Mesodermal cell (in vitro differentiated cells): ENCODE measurements at regions not wholly inside any gene's neighbourhood (a gene's known extent, or its start where the extent isn't known, plus 50 kb on each side); places are given as distances from the start of the nearest gene placed in this dataset.
"Not testable (repeated sequence)": the region's sequence is repeated elsewhere in the genome, so short reads cannot be mapped to it uniquely, and the experiment has no call there.

ENCODE experiments used
- H3K27ac ChIP-seq: 2 replicates; pipeline ENCODE4 v1.7.0; 2013; ENCODE audit warnings: mild to moderate bottlenecking, low read depth, low read length, moderate library complexity; ENCODE audit not compliant: severe bottlenecking
- H3K36me3 ChIP-seq: 2 replicates; pipeline ENCODE4 v1.7.1; 2013; ENCODE audit warnings: mild to moderate bottlenecking, low read length, moderate library complexity; ENCODE audit not compliant: control insufficient read depth, insufficient read depth
- H3K4me1 ChIP-seq: one replicate; pipeline ENCODE4 v1.7.1; 2013; ENCODE audit warnings: mild to moderate bottlenecking, low read length; ENCODE audit not compliant: insufficient read depth, control insufficient read depth, poor library complexity, severe bottlenecking
- H3K4me3 ChIP-seq: 2 replicates; pipeline ENCODE4 v1.7.0; 2013; ENCODE audit warnings: low read length, control low read depth, mild to moderate bottlenecking; ENCODE audit not compliant: insufficient read depth, poor library complexity, severe bottlenecking; ENCODE audit errors: extremely low read depth
- H3K9me3 ChIP-seq: 2 replicates; pipeline ENCODE4 v1.7.1; 2013; ENCODE audit warnings: mild to moderate bottlenecking, low read length, moderate library complexity; ENCODE audit not compliant: control insufficient read depth
- WGBS, 2 experiments: methylation state at CpG; one replicate each; pipeline ENCODE4 v1.1.5; 2013; ENCODE audit warnings: missing lambda C conversion rate in 2 of 2; ENCODE audit not compliant: insufficient coverage in 2 of 2; 5-methylcytosine and 5-hydroxymethylcytosine counted together

DNA sequence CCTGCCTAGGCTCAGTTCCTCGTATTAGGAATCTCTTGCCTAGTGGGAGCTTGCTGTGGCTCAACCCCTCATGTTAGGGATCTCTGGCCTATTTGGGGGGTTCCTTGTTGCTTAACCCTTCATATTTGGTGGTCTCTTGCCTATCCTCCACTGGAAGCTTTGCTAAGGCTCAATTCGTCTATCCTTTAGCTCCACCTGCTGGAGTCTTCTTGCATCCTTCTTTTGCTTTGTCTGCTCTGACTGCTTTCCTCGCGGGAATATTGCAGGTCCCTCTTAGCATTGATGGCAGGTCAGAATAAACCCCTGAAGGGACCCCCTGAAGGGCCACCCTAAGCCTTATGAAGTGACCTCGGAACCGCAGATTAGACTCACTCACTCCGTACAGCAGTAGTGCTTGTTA is 203.0 kb upstream of the TBX18 start:
- H3K4me3 ChIP-seq = no peak overlapping the region
- WGBS, 2 experiments = 45 to 54% methylated on average over 7 of the region's 7 CpGs
- H3K36me3 ChIP-seq = no peaks in the 10 kb centered on the region
- peaks cover 10% of the 10 kb centered on the region for H3K9me3 ChIP-seq
- no peak overlapping the region for H3K27ac ChIP-seq
- no peaks in the 10 kb centered on the region for H3K4me1 ChIP-seq

DNA sequence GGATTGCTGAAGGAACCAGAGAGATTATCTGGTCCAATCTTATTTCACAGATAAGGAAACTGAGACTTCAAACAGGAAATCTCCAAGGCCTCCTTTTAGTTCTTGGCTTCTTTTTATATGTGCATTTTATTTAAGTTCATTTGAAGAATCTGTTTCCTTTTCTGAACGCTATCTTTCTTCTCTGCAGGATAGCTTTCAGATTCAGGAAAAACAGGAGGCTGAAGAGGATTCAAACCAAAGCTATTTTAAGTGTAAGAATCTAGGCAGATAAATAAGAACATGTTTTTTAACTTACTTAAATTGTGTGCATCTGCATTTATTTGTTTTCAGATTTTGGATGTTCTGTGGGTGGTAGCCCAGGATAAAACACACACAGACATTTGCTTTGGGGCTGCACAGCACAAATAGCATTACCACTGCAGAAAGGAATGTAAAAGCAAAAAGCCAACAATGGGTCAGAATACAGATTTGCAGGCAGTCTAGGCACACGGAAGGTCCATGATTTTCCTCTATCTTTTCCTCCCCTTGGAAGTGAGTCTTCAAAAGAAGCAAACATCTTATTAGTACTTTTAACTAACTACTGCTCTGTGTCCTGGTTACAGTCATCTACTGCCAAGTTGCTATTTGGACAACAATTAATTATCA is 188.8 kb upstream of the TBX18 start:
- H3K9me3 ChIP-seq = peaks cover 2% of the 10 kb centered on the region
- H3K27ac ChIP-seq = peak overlapping the region; percentile 18
- 13 to 27% methylated on average over 1 of the region's 2 CpGs for WGBS, 2 experiments
- no peaks in the 10 kb centered on the region for H3K4me1 ChIP-seq
- H3K4me3 ChIP-seq = no peak overlapping the region
- no peaks in the 10 kb centered on the region for H3K36me3 ChIP-seq

DNA sequence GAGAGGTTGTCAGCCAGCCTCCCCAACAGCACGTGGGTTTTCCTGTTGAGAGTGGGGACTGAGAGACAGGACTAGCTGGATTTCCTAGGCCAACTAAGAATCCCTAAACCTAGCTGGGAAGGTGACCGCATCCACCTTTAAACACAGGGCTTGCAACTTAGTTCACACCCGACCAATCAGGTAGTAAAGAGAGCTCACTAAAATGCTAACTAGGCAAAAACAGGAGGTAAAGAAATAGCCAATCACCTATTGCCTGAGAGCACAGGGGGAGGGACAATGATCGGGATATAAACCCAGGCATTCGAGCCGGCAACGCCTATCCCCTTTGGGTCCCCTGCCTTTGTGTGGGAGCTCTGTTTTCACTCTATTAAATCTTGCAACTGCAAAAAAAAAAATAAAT is 180.5 kb upstream of the TBX18 start:
- not testable (repeated sequence) for H3K27ac ChIP-seq, H3K9me3 ChIP-seq, H3K4me1 ChIP-seq, H3K36me3 ChIP-seq, H3K4me3 ChIP-seq
- WGBS, 2 experiments = 85% methylated on average over 2 of the region's 7 CpGs; no CpG with 5 or more reads in 1 of the 2 experiments

DNA sequence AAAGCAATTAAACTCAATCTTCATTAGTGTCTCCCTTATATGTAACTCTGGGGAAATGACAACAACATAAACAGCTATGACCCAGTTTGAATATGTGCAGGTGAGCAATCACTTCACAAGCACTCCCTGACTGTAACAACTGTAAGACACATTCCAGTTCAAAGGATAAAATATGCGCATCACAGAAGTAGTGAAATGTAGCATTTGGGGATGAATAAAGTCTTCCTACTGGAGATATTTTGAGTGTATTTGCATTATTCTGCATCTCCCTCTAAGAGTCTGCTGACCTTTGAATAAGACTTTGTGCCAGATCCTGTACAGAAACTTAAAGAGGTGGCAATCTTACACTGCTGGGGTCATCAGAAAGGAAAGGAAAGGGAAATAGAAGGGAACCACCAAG is 179.5 kb upstream of the TBX18 start:
- Histone ChIP-seq H3K9me3 (no peaks in the 10 kb centered on the region), H3K36me3 (no peaks in the 10 kb centered on the region), H3K27ac (no peak overlapping the region), H3K4me1 (no peaks in the 10 kb centered on the region), H3K4me3 (no peak overlapping the region)
- WGBS, 2 experiments = no CpG with 5 or more reads among the region's 1 CpG

DNA sequence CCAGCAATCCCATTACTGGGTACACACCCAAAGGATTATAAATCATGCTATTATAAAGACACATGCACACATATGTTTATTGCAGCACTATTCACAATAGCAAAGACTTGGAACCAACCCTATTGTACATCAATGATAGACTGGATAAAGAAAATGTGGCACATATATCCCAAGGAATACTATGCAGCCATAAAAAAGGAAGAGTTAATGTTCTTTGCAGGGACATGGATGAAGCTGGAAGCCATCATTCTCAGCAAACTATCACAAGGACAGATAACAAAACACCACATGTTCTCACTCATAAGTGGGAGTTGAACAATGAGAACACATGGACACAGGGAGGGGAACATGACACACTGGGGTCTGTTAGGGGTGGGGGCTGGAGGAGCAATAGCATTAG is 177.2 kb upstream of the TBX18 start:
- not testable (repeated sequence) for H3K27ac ChIP-seq, H3K4me1 ChIP-seq, H3K9me3 ChIP-seq, H3K36me3 ChIP-seq, H3K4me3 ChIP-seq

DNA sequence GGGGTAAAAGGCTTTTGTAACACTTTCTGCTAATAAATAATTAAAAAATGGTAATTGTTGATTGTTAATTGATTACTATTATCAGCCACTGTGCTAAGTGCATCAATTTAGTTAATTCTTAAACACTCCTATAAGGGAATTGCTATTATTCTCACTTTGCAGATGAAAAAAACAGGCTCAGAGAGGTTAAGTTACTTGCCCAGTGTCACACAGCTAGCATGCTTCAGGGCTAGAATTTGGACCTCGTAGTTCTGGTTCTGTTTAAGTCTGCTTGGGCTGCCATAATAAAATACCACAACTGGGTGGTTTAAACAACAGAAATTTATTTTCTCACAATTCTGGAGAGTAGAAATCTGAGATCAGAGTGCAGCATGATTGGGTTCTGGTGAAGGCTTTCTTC is 164.8 kb upstream of the TBX18 start:
- Histone ChIP-seq H3K36me3 (no peaks in the 10 kb centered on the region), H3K27ac (no peak overlapping the region), H3K9me3 (no peaks in the 10 kb centered on the region), H3K4me1 (no peaks in the 10 kb centered on the region), H3K4me3 (no peak overlapping the region)
- whole genome bisulfite sequencing, 2 experiments = no CpG with 5 or more reads among the region's 1 CpG

DNA sequence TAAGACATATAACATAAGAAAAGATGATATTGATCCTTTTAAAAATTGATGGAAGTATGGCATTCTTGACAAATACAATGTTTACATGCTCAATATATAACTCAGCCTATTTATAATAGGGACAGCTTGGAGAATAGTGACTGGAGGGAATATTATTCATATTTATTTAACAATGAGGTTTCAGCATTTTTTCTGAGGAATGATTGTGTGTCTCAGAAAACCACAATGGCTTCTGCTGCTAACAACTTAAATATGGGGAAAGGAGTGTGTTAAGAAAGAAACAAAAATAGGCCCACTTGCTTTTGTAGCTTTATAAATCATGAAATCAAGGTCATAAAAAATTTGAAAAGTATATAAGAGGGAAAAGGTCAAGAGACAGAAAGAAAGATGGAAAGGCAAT is 163.2 kb upstream of the TBX18 start:
- no peak overlapping the region for H3K4me3 ChIP-seq

DNA sequence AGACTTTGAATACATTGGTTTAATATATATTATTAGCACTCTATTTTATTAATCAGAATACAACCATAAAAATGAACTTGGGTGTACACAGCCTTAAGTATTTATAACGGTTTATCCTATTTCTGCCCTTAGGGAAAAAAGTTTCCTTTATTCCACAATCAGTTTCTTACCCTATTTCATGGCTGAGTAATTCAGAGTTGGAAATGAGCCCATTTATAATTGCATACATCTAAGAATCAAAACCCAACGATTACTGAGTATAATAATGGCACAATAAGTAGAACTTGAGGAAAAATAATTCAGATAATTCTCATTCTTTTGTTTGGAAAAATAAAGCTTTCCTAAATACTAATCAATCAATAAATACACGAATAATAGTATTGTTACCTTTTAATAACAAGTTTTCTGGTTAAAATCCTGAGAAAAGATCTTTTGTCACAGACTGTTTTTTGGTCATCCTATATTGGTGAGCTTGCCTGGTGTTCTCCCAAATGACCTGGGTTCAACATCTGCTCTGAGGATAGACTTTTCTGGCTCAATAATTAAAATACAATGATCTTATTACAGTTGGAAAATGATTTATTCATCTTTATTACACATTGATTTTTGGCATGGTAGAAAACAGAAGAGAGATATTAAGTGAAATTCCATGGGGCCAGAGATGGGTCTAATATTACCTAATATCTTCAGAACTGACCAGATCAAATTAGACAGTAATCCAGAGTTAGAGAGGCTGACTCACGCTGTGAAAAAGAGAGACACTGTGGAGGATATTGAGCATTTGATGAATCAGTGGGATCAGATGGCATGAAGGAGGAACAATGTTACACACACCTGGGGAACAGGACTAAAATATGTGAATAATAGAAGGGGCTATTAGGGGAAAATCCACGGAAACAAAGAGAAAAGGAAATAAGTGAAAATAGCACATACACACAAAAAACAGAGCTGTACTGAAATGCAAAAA is 162.1 kb upstream of the TBX18 start:
- no peaks in the 10 kb centered on the region for H3K36me3 ChIP-seq
- WGBS, 2 experiments = 71% methylated on average over 1 of the region's 5 CpGs; no CpG with 5 or more reads in 1 of the 2 experiments
- no peak overlapping the region for H3K27ac ChIP-seq
- H3K4me1 ChIP-seq = no peaks in the 10 kb centered on the region
- H3K4me3 ChIP-seq = no peak overlapping the region
- H3K9me3 ChIP-seq = no peaks in the 10 kb centered on the region

More for the DNA sequence above, 163.2 kb upstream of the TBX18 start:
- Histone ChIP-seq H3K36me3 (no peaks in the 10 kb centered on the region), H3K9me3 (no peaks in the 10 kb centered on the region), H3K27ac (no peak overlapping the region), H3K4me1 (no peaks in the 10 kb centered on the region)

DNA sequence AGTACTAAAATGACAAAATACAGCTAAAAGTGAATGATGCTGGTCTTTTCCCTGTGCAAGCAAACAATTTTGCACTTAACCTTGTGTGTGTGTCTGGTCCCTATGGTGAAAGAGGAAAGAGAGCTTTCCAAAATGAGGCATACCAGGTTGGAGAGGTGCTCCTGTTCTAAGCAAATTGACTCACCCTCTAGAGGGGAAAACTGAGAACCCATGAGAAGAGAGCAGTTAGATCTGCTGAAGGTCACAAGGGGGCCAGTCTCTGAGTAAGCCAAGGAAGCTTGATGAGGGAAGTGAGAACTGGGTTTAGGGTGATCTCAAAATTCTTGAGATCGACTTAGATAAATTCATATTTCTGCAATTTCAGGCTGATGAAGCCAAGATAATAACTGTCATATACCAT is 157.5 kb upstream of the TBX18 start:
- no peaks in the 10 kb centered on the region for H3K4me1 ChIP-seq
- H3K27ac ChIP-seq = no peak overlapping the region
- no peak overlapping the region for H3K4me3 ChIP-seq
- H3K9me3 ChIP-seq = no peaks in the 10 kb centered on the region
- no CpG with 5 or more reads among the region's 1 CpG for WGBS, 2 experiments
- H3K36me3 ChIP-seq = no peaks in the 10 kb centered on the region

DNA sequence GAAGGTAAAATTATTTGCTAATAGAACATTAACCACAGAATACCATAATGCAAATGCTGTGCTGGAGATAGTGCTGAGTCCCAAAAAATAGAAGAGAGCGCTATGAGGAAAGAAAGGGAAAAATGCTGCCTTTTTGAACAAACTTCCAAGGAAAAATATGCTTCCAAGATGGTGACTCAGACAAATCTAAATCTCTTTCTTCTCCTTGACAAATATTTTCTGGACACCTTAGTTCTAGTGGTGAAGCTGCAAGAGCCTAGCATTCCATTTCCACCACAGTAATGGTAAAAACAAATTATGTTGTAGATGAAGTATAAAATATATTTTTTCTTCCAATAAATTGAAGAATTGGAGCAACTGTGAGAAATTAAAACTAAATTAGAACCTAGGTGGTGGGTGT is 155.6 kb upstream of the TBX18 start:
- 100% methylated on average over 1 of the region's 1 CpG; no CpG with 5 or more reads in 1 of the 2 experiments for WGBS, 2 experiments
- Histone ChIP-seq H3K4me1 (no peaks in the 10 kb centered on the region), H3K36me3 (no peaks in the 10 kb centered on the region), H3K4me3 (no peak overlapping the region), H3K27ac (no peak overlapping the region), H3K9me3 (no peaks in the 10 kb centered on the region)

DNA sequence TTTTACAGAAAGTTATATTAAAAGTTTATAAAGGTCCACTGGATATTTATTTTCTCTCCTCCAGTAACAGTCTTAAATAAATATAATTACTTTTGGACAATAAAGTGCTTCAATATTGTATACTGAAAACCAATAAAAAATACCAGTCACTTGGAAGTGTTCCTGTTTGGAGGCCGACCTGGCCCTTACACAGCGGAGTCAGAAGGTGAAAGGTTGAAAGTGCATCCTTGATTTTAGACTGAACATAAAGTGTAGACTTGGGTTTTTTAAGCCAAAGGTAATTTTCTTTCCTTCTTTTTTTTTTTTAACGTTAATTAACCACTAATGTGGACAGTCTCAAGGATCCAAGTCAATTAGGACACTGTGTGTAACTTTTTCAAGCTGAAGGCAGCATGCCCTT is 152.3 kb upstream of the TBX18 start:
- Histone ChIP-seq H3K36me3 (no peaks in the 10 kb centered on the region), H3K27ac (no peak overlapping the region), H3K4me1 (no peaks in the 10 kb centered on the region), H3K9me3 (no peaks in the 10 kb centered on the region), H3K4me3 (no peak overlapping the region)
- WGBS, 2 experiments = no CpG with 5 or more reads among the region's 3 CpGs
